ENCODE measurements at regions not wholly inside any gene's neighbourhood (a gene's known extent, or its start where the extent isn't known, plus 50 kb on each side); places are given as distances from the start of the nearest gene placed in this dataset.

DNA sequence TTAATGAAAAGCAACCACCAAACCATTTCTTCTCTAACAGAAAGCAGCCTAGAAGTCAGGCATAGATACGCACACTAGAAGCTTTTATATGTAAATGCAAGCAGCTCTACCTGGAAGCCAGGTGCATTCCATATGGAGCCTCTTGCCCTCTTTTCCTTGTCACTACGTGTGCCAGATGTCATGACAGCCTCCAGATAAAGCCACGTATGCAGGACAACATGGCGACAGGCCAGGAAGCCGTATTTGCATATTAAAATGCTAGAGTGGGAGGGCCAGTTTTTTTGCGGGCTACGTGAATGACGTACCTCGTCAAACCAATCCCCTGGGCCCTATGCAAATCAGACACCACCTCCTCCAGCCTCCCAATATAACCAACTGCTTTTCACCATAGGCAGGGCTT lies 308.1 kb upstream of the SPTLC3 start:
- intact Hi-C loops (cut with micrococcal nuclease), result no loop called here
- FAIRE-seq, result no peak
- no peaks in the 10 kb centered on the region for H3K9me3 ChIP-seq (replicated peaks; ENCODE audit: control insufficient read depth, insufficient read depth, low read depth, low read length)
- H3K4me1 ChIP-seq (replicated peaks in 1 of 2; ENCODE audit: control insufficient read depth in 2 of 2, insufficient read depth in 2 of 2, low read length in 2 of 2), result no peaks in the 10 kb centered on the region
- no peak overlapping the region for H3K9ac ChIP-seq (ENCODE audit: insufficient read depth in 1 of 2, low read depth in 2 of 2, low read length in 2 of 2)
- no peaks in the 10 kb centered on the region for H3K36me3 ChIP-seq (ENCODE audit: control insufficient read depth, insufficient read depth, low read length)
- BruUV-seq (replicated peaks), result no TSS peak
- 0% methylated on average over 9 of the region's 9 CpGs for WGBS (ENCODE audit: insufficient coverage, low coverage, missing lambda C conversion rate)
- ChIA-PET POLR2A (no interaction called here), CTCF (ENCODE audit: low intra/inter-chr PET ratio) (no interaction called here)
- H3K27me3 ChIP-seq (ENCODE audit: control insufficient read depth in 2 of 2, insufficient read depth in 2 of 2, low read length in 2 of 2), result no peaks in the 10 kb centered on the region
- in situ Hi-C loops (cut with MboI), result no loop called here
- ATAC-seq, result no peak
- H3K27ac ChIP-seq (ENCODE audit: extremely low read depth, low read depth, low read length), result no peak overlapping the region
- no peak overlapping the region for H2AFZ ChIP-seq (ENCODE audit: low read depth, low read length)
- no peak overlapping the region for H3K4me2 ChIP-seq (ENCODE audit: insufficient read depth, low read length)
- H4K20me1 ChIP-seq (replicated peaks; ENCODE audit: control insufficient read depth, insufficient read depth, low read length), result no peaks in the 10 kb centered on the region
- DNase-seq (ENCODE audit: extremely low read depth in 1 of 4, low spot score in 3 of 4), result no peak
- no peak overlapping the region for H3K4me3 ChIP-seq
- no peaks in the 10 kb centered on the region for H3K9me1 ChIP-seq (ENCODE audit: control insufficient read depth, insufficient read depth, low read length)
- no peaks in the 10 kb centered on the region for H3K79me2 ChIP-seq (ENCODE audit: control insufficient read depth, insufficient read depth, low read length)
- TF ChIP-seq ZNF324 (CRISPR knock-in tag; IDR thresholded peaks at IDR 0.05) (no peak), BCL6 (CRISPR knock-in tag; IDR thresholded peaks at IDR 0.05) (no peak), MCM3 (IDR thresholded peaks at IDR 0.05) (no peak), SPI1 (IDR thresholded peaks at IDR 0.05; ENCODE audit: borderline replicate concordance, low read depth, low read length) (no peak), ZNF445 (CRISPR knock-in tag; IDR thresholded peaks at IDR 0.05; ENCODE audit: low read depth) (no peak), PTTG1 (tag; IDR thresholded peaks at IDR 0.05; ENCODE audit: low read depth) (no peak), TGIF2 (CRISPR knock-in tag; IDR thresholded peaks at IDR 0.05) (no peak), TEAD4 (IDR thresholded peaks at IDR 0.05; ENCODE audit: low read length) (no peak), TEAD4 (CRISPR knock-in tag; IDR thresholded peaks at IDR 0.05; ENCODE audit: borderline replicate concordance) (no peak), NCOA4 (IDR thresholded peaks at IDR 0.05; ENCODE audit: partially characterized antibody) (no peak), RNF219 (CRISPR knock-in tag; IDR thresholded peaks at IDR 0.05) (no peak)
- TF ChIP-seq, protein P1, sequence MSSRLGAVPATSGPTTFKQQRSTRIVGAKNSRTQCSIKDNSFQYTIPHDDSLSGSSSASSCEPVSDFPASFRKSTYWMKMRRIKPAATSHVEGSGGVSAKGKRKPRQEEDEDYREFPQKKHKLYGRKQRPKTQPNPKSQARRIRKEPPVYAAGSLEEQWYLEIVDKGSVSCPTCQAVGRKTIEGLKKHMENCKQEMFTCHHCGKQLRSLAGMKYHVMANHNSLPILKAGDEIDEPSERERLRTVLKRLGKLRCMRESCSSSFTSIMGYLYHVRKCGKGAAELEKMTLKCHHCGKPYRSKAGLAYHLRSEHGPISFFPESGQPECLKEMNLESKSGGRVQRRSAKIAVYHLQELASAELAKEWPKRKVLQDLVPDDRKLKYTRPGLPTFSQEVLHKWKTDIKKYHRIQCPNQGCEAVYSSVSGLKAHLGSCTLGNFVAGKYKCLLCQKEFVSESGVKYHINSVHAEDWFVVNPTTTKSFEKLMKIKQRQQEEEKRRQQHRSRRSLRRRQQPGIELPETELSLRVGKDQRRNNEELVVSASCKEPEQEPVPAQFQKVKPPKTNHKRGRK (tag; IDR thresholded peaks at IDR 0.05), result no peak
- TF ChIP-seq, protein P2, sequence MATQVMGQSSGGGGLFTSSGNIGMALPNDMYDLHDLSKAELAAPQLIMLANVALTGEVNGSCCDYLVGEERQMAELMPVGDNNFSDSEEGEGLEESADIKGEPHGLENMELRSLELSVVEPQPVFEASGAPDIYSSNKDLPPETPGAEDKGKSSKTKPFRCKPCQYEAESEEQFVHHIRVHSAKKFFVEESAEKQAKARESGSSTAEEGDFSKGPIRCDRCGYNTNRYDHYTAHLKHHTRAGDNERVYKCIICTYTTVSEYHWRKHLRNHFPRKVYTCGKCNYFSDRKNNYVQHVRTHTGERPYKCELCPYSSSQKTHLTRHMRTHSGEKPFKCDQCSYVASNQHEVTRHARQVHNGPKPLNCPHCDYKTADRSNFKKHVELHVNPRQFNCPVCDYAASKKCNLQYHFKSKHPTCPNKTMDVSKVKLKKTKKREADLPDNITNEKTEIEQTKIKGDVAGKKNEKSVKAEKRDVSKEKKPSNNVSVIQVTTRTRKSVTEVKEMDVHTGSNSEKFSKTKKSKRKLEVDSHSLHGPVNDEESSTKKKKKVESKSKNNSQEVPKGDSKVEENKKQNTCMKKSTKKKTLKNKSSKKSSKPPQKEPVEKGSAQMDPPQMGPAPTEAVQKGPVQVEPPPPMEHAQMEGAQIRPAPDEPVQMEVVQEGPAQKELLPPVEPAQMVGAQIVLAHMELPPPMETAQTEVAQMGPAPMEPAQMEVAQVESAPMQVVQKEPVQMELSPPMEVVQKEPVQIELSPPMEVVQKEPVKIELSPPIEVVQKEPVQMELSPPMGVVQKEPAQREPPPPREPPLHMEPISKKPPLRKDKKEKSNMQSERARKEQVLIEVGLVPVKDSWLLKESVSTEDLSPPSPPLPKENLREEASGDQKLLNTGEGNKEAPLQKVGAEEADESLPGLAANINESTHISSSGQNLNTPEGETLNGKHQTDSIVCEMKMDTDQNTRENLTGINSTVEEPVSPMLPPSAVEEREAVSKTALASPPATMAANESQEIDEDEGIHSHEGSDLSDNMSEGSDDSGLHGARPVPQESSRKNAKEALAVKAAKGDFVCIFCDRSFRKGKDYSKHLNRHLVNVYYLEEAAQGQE (IDR thresholded peaks at IDR 0.05; ENCODE audit: borderline replicate concordance), result no peak
- TF ChIP-seq, protein P2 (CRISPR knock-in tag; IDR thresholded peaks at IDR 0.05; ENCODE audit: low read depth), result no peak
